OCI-LY7 (cell line): ENCODE measurements at regions not wholly inside any gene's neighbourhood (a gene's known extent, or its start where the extent isn't known, plus 50 kb on each side); places are given as distances from the start of the nearest gene placed in this dataset.

ENCODE experiments used
- BruUV-seq: library from RNA; stranded (reverse); fragments of 400-500 nt; replicated peaks from 2 replicates; lab custom pipeline; 2021; lab: Mats Ljungman, UMichigan
- CTCF ChIA-PET: fragments of 300-600 bp; sonication (Branson Sonifier 250); formaldehyde crosslinking; loops from one replicate; lab custom pipeline; 2022; ENCODE audit warnings: antibody characterized with exemption; ENCODE audit not compliant: unreplicated experiment; lab: Charles Lee
- POLR2A ChIA-PET: fragments of 300-600 bp; sonication (Branson Sonifier 250); formaldehyde crosslinking; loops from one replicate; lab custom pipeline; 2022; ENCODE audit warnings: antibody characterized with exemption; lab: Charles Lee
- DNase-seq: peaks from one replicate; pipeline ENCODE4 v3.0.0-alpha.2; 2015; ENCODE audit warnings: low spot score
- H2AFZ ChIP-seq: fragments of 200-600 bp; sonication (generic), shearing (Covaris generic); 2 replicates; pipeline ENCODE4 v1.6.1; 2014; ENCODE audit warnings: mild to moderate bottlenecking, antibody characterized with exemption, low read length, moderate library complexity
- H3K27ac ChIP-seq: fragments of 200-600 bp; sonication (generic); 2 replicates; pipeline ENCODE4 v1.5.1; 2014; ENCODE audit warnings: mixed run types, low read depth, mild to moderate bottlenecking, moderate library complexity, low read length, inconsistent platforms; ENCODE audit not compliant: poor library complexity, severe bottlenecking
- H3K36me3 ChIP-seq: fragments of 200-600 bp; sonication (generic); 2 replicates; pipeline ENCODE4 v1.6.1; 2014; ENCODE audit warnings: mild to moderate bottlenecking, antibody characterized with exemption, low read length, moderate library complexity, mixed read lengths; ENCODE audit not compliant: insufficient read depth
- H3K4me1 ChIP-seq: fragments of 200-600 bp; sonication (generic); 2 replicates; pipeline ENCODE4 v1.5.1; 2014; ENCODE audit warnings: mild to moderate bottlenecking, low read length; ENCODE audit not compliant: insufficient read depth, poor library complexity, severe bottlenecking
- H3K4me2 ChIP-seq: fragments of 200-600 bp; sonication (generic); 2 replicates; pipeline ENCODE4 v1.6.1; 2014; ENCODE audit warnings: mild to moderate bottlenecking, low read length
- H3K4me3 ChIP-seq: fragments of 200-600 bp; sonication (generic); 2 replicates; pipeline ENCODE4 v1.5.1; 2014; ENCODE audit warnings: mild to moderate bottlenecking, low read depth, low read length; ENCODE audit not compliant: poor library complexity, severe bottlenecking
- H3K79me2 ChIP-seq: fragments of 200-600 bp; sonication (generic); 2 replicates; pipeline ENCODE4 v1.6.1; 2016; ENCODE audit warnings: low read depth, mild to moderate bottlenecking, low read length, moderate library complexity, mixed read lengths; ENCODE audit not compliant: insufficient read depth
- H3K9me2 ChIP-seq: fragments of 200-600 bp; sonication (generic); 2 replicates; pipeline ENCODE4 v1.6.1; 2016; ENCODE audit warnings: mild to moderate bottlenecking, low read length, mixed read lengths; ENCODE audit not compliant: insufficient read depth
- H3K9me3 ChIP-seq: fragments of 200-600 bp; sonication (generic); 2 replicates; pipeline ENCODE4 v1.6.1; 2014; ENCODE audit warnings: mild to moderate bottlenecking, mixed run types, low read length, mixed read lengths
- H4K20me1 ChIP-seq: fragments of 200-600 bp; sonication (generic); 2 replicates; pipeline ENCODE4 v1.6.1; 2014; ENCODE audit warnings: mild to moderate bottlenecking, antibody characterized with exemption, low read length, moderate library complexity, mixed read lengths; ENCODE audit not compliant: insufficient read depth
- CTCF ChIP-seq: fragments of 200-600 bp; sonication (generic); conservative IDR thresholded peaks from 2 replicates; pipeline ENCODE4 v1.5.1; 2014; ENCODE audit warnings: mild to moderate bottlenecking, antibody characterized with exemption, low read length, moderate library complexity, mixed read lengths
- EZH2phosphoT487 ChIP-seq: fragments of 200-600 bp; sonication (generic); IDR thresholded peaks from 2 replicates; pipeline ENCODE4 v1.6.1; 2018; ENCODE audit warnings: low read depth, borderline replicate concordance, mild to moderate bottlenecking, mixed run types, antibody characterized with exemption, low read length, moderate library complexity, mixed read lengths
- intact Hi-C: fragments of 100-400 bp; cut with micrococcal nuclease; formaldehyde crosslinking; loops from one replicate; pipeline ENCODE4 v1.10.0; 2022; ENCODE audit not compliant: unreplicated experiment

GRCh38 chr5:86523718-86524117 is 94.0 kb upstream of the COX7C start:
- TF ChIP-seq CTCF, result no peak
- no peak for TF ChIP-seq EZH2phosphoT487
- intact Hi-C loops, result no loop called here
- no peaks in the 10 kb centered on the region for H3K79me2 ChIP-seq
- H3K4me3 ChIP-seq, result no peak overlapping the region
- no peak overlapping the region for H3K4me2 ChIP-seq
- H3K9me3 ChIP-seq, result no peaks in the 10 kb centered on the region
- no peak overlapping the region for H2AFZ ChIP-seq
- ChIA-PET CTCF (no interaction called here), POLR2A (interaction anchor here (0.6 kb wide), 1 partner anchor 759 kb away, joined by 6 read pairs; no protein-coding TSS in a partner anchor)
- H3K9me2 ChIP-seq, result no peaks in the 10 kb centered on the region
- no TSS peak for BruUV-seq
- H3K36me3 ChIP-seq, result no peaks in the 10 kb centered on the region
- no peak overlapping the region for H3K27ac ChIP-seq
- H4K20me1 ChIP-seq, result no peaks in the 10 kb centered on the region
- H3K4me1 ChIP-seq, result no peaks in the 10 kb centered on the region
- DNase-seq, result no peak

DNA sequence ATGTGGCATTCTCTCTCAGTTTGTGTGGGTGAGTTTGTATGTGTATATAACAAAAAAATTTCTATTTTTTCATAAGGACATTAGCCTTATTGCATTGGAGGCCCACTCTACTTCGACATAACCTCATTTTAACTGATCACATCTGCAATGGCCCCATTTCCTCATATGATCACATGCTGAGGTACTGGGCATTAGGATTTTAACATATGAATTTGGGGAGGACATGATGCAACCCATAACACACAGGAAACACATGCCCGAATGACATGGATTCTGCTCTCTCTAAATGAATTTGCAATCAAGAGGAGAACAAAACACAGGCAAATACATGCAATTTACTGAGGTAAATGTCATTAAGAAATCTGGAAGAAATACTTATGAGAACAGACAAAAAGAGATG is 92.1 kb upstream of the COX7C start:
- Histone ChIP-seq H3K36me3 (no peaks in the 10 kb centered on the region), H3K4me3 (no peak overlapping the region), H3K79me2 (no peaks in the 10 kb centered on the region), H4K20me1 (no peaks in the 10 kb centered on the region), H3K9me3 (no peaks in the 10 kb centered on the region), H3K27ac (no peak overlapping the region), H3K4me1 (no peaks in the 10 kb centered on the region), H3K4me2 (no peak overlapping the region), H2AFZ (no peak overlapping the region), H3K9me2 (no peaks in the 10 kb centered on the region)
- intact Hi-C loops, result no loop called here
- DNase-seq, result no peak
- POLR2A ChIA-PET, result no interaction called here
- no peak for TF ChIP-seq EZH2phosphoT487
- TF ChIP-seq CTCF, result no peak
- no TSS peak for BruUV-seq
- CTCF ChIA-PET, result no interaction called here

DNA sequence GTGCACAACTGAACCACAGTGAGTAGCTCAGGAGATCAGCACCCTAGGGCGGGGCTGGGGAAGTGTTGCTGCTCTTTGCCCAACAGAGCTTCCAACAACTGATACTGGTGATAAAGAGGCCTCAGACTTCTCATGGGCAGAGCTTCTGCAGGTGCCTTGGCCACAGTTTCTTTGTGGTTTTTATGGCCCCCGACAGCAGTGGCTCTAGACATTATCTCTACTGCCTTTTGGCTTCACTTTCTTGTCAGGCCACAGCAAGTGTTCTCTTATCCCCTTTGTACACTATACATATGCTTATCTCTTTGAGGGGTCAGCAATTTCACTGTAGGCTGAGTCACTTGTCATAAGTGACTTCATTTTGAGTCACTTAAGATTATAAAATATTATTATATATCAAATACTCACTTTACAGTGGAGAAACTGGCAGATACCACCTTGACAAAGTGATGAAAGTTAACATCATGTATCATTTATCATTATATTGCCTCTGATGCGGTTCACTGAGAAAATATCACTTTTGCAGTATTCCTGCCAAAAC is 90.9 kb upstream of the COX7C start:
- Histone ChIP-seq H4K20me1 (no peaks in the 10 kb centered on the region), H2AFZ (no peak overlapping the region), H3K36me3 (no peaks in the 10 kb centered on the region), H3K4me3 (no peak overlapping the region), H3K27ac (no peak overlapping the region), H3K9me2 (no peaks in the 10 kb centered on the region), H3K9me3 (no peaks in the 10 kb centered on the region), H3K4me2 (no peak overlapping the region), H3K4me1 (no peaks in the 10 kb centered on the region), H3K79me2 (no peaks in the 10 kb centered on the region)
- DNase-seq, result no peak
- BruUV-seq, result no TSS peak
- no peak for TF ChIP-seq CTCF
- no peak for TF ChIP-seq EZH2phosphoT487
- intact Hi-C loops, result no loop called here
- POLR2A ChIA-PET, result interaction anchor here (0.6 kb wide), 1 partner anchor 155 kb away, joined by 3 read pairs; no protein-coding TSS in a partner anchor
- CTCF ChIA-PET, result no interaction called here
